H54 (cell line): ENCODE measurements at regions not wholly inside any gene's neighbourhood (a gene's known extent, or its start where the extent isn't known, plus 50 kb on each side); places are given as distances from the start of the nearest gene placed in this dataset.

Source experiments
- DNase-seq: peaks from one replicate; pipeline ENCODE4 v3.0.0; 2011; ENCODE audit warnings: low spot score, mixed read lengths; ENCODE audit not compliant: insufficient read length
- FAIRE-seq: peaks from 3 replicates; lab custom pipeline; 2011; peaks lifted over from hg19 to GRCh38; lab: Jason Lieb, UNC
- POLR2A ChIP-seq: IDR thresholded peaks from 2 replicates; pipeline ENCODE4 v1.6.1; 2011; ENCODE audit warnings: low read depth, mild to moderate bottlenecking, low read length

GRCh38 chr2:137729305-137729704 is 235.0 kb upstream of the HNMT start:
- TF ChIP-seq POLR2A = no peak
- no peak for DNase-seq
- FAIRE-seq = no peak

GRCh38 chr2:137737559-137737958 is 226.7 kb upstream of the HNMT start:
- no peak for FAIRE-seq
- no peak for TF ChIP-seq POLR2A

GRCh38 chr2:137741784-137742362 is 222.4 kb upstream of the HNMT start:
- no peak for TF ChIP-seq POLR2A
- FAIRE-seq = no peak
- no peak for DNase-seq

More at GRCh38 chr2:137737559-137737958, 226.7 kb upstream of the HNMT start:
- DNase-seq = no peak

GRCh38 chr2:137747509-137747908 is 216.8 kb upstream of the HNMT start:
- no peak for FAIRE-seq
- TF ChIP-seq POLR2A = no peak
- no peak for DNase-seq

GRCh38 chr2:137748533-137748932 is 215.7 kb upstream of the HNMT start:
- no peak for DNase-seq
- TF ChIP-seq POLR2A = no peak
- FAIRE-seq = no peak

- FAIRE-seq = no peak
- TF ChIP-seq POLR2A = no peak
- DNase-seq = no peak
Observed at GRCh38 chr2:137764646-137765045, 199.6 kb upstream of the HNMT start.

GRCh38 chr2:137769406-137769805 is 194.9 kb upstream of the HNMT start:
- no peak for TF ChIP-seq POLR2A
- DNase-seq (no peak), FAIRE-seq (no peak)

GRCh38 chr2:137770166-137770565 is 194.1 kb upstream of the HNMT start:
- no peak for FAIRE-seq

GRCh38 chr2:137771064-137771463 is 193.2 kb upstream of the HNMT start:
- no peak for FAIRE-seq
- no peak for DNase-seq
- no peak for TF ChIP-seq POLR2A

More at GRCh38 chr2:137770166-137770565, 194.1 kb upstream of the HNMT start:
- no peak for TF ChIP-seq POLR2A
- no peak for DNase-seq

GRCh38 chr2:137772451-137772850 is 191.8 kb upstream of the HNMT start:
- DNase-seq (no peak), FAIRE-seq (no peak)
- TF ChIP-seq POLR2A = no peak

- TF ChIP-seq POLR2A = no peak
- DNase-seq (no peak), FAIRE-seq (no peak)
Observed at GRCh38 chr2:137775529-137775928, 188.7 kb upstream of the HNMT start.

GRCh38 chr2:137776697-137777096 is 187.6 kb upstream of the HNMT start:
- FAIRE-seq = no peak
- DNase-seq = no peak
- TF ChIP-seq POLR2A = no peak

GRCh38 chr2:137797641-137798040 is 166.6 kb upstream of the HNMT start:
- no peak for FAIRE-seq
- DNase-seq = no peak

GRCh38 chr2:137799600-137799999 is 164.7 kb upstream of the HNMT start:
- no peak for TF ChIP-seq POLR2A
- DNase-seq = no peak
- FAIRE-seq = no peak

More at GRCh38 chr2:137797641-137798040, 166.6 kb upstream of the HNMT start:
- TF ChIP-seq POLR2A = no peak

- FAIRE-seq = no peak
- no peak for DNase-seq
- TF ChIP-seq POLR2A = no peak
Observed at GRCh38 chr2:137800386-137800785, 163.9 kb upstream of the HNMT start.
